ENCODE measurements at regions not wholly inside any gene's neighbourhood (a gene's known extent, or its start where the extent isn't known, plus 50 kb on each side); places are given as distances from the start of the nearest gene placed in this dataset.
"Not testable (repeated sequence)": the region's sequence is repeated elsewhere in the genome, so short reads cannot be mapped to it uniquely, and the experiment has no call there.

GRCh38 chr9:94387338-94388010, 59.0 kb upstream of the NUTM2F start:
- not testable (repeated sequence) for DNase-seq (ENCODE audit: low read depth); H3K4me3 ChIP-seq (ENCODE audit: low read length)

DNA sequence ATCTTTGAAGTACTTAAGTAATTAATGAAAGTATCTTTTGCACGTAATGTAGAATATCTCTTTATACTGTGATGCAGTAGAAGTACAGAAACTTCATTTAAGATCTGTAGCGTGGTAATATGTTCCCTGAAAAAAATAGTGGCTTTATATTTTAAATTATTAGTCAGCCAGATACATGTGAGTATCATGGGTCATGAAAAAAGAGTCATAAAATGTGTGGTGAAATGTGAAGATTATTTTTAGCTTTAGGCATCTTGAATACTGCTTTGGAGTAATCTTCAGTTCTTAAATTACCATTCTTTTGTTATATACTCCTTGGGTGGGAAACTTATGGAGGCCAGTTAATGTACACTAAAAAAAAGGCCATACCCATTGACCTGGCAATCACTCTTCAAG, 59.6 kb upstream of the NUTM2F start:
- not testable (repeated sequence) for DNase-seq (ENCODE audit: low read depth); H3K4me3 ChIP-seq (ENCODE audit: low read length)

GRCh38 chr9:94390425-94391098, 62.1 kb upstream of the NUTM2F start:
- H3K4me3 ChIP-seq (ENCODE audit: low read length); DNase-seq (ENCODE audit: low read depth): not testable (repeated sequence)

DNA sequence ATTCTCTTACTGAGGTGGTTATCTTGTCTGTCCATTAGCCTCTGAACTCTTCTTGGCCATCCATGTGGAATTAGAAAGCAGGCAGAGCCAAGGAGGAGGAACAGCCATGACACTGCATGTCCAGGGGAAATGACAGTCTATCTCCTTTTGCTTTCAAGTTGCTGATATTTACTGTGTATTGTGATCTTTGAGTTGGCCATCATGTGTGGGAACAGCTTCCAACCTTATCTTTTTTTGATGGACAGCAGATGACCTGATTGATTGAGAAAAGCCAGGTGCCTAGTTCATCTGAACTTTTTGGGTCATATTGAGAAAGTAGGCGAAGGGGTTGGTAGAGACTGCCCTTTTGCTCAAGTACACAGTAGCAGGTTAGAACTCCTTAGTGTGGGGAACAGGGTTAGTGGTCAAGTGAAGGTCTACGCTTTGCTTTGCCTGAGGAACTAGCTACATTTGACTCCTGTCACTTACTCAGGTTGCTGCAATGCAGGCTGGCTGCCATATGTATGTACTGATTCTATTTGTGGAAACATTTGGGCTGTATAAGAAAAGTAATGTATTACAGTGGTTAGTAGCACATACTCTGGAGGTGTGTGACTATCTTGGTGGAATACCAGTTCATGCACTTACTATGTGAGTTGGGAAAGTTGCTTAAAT, 64.7 kb upstream of the NUTM2F start:
- H3K4me3 ChIP-seq (ENCODE audit: low read length); DNase-seq (ENCODE audit: low read depth): not testable (repeated sequence)

DNA sequence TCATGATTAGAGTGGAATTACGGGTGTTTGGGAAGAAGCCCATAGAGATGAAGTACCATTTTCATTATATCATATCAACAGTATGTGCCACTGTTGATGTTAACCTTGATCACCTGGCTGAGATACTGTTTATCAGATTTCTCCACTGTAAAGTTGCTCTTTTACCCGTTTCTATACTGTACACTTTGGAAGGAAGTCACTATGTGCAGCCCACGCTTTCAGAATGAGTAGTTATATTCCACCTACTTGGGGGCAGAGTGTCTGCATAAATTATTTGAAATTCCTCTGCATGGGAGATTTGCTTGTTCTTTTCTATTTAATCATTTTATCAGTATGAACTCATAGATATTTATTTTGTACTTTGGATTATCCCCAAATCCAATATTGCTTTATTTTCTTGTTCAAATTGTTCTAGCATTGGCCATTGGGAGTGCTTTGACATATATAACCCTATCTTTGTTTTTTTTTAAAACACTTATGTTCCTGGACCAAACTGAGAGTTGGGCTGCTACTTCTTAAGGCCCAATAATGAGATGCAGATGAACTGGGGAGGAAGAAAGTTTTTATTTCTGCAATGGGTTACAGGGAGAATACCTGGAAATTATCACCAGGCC, 69.4 kb upstream of the NUTM2F start:
- H3K4me3 ChIP-seq (ENCODE audit: low read length); DNase-seq (ENCODE audit: low read depth): not testable (repeated sequence)

- not testable (repeated sequence) for DNase-seq (ENCODE audit: low read depth); H3K4me3 ChIP-seq (ENCODE audit: low read length)
Measured at GRCh38 chr9:94400461-94400860, 72.0 kb upstream of the NUTM2F start.

- H3K4me3 ChIP-seq (ENCODE audit: low read length); DNase-seq (ENCODE audit: low read depth): not testable (repeated sequence)
Measured at GRCh38 chr9:94402795-94403194, 74.4 kb upstream of the NUTM2F start.

GRCh38 chr9:94403571-94403970, 75.1 kb upstream of the NUTM2F start:
- not testable (repeated sequence) for H3K4me3 ChIP-seq (ENCODE audit: low read length); DNase-seq (ENCODE audit: low read depth)

- H3K4me3 ChIP-seq (ENCODE audit: low read length); DNase-seq (ENCODE audit: low read depth): not testable (repeated sequence)
Measured at GRCh38 chr9:94413665-94414064, 85.2 kb upstream of the NUTM2F start.

GRCh38 chr9:94415111-94415510, 86.7 kb upstream of the NUTM2F start:
- H3K4me3 ChIP-seq (ENCODE audit: low read length); DNase-seq (ENCODE audit: low read depth): not testable (repeated sequence)

DNA sequence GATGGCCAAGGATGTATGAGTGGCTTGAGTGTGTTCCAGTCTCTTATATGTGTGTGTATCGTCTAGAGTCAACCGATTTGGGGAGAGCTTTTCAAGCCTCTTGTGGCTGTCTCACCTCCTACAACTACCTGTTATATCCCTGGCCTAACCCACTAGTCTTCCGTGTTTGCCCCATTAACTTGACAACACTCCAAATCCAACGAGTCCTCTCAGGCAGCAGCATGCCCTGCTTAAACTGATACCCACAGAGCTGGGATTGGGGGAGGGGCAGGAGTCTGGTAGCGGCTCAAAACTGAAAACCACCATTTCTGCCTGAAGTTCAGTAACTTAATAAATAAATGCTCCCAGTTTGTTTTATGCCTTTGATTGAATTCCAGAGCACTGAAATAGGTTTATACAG, 91.7 kb upstream of the NUTM2F start:
- not testable (repeated sequence) for DNase-seq (ENCODE audit: low read depth); H3K4me3 ChIP-seq (ENCODE audit: low read length)

GRCh38 chr9:94421951-94422350, 93.5 kb upstream of the NUTM2F start:
- not testable (repeated sequence) for DNase-seq (ENCODE audit: low read depth)

GRCh38 chr9:94425312-94425711, 96.9 kb upstream of the NUTM2F start:
- not testable (repeated sequence) for H3K4me3 ChIP-seq (ENCODE audit: low read length); DNase-seq (ENCODE audit: low read depth)

More at GRCh38 chr9:94421951-94422350, 93.5 kb upstream of the NUTM2F start:
- H3K4me3 ChIP-seq (ENCODE audit: low read length) = not testable (repeated sequence)

GRCh38 chr9:94437128-94437527, 108.7 kb upstream of the NUTM2F start:
- not testable (repeated sequence) for DNase-seq (ENCODE audit: low read depth)

GRCh38 chr9:94438336-94438735, 109.9 kb upstream of the NUTM2F start:
- H3K4me3 ChIP-seq (ENCODE audit: low read length); DNase-seq (ENCODE audit: low read depth): not testable (repeated sequence)

More at GRCh38 chr9:94437128-94437527, 108.7 kb upstream of the NUTM2F start:
- not testable (repeated sequence) for H3K4me3 ChIP-seq (ENCODE audit: low read length)

GRCh38 chr9:94441146-94441545, 112.7 kb upstream of the NUTM2F start:
- DNase-seq (ENCODE audit: low read depth); H3K4me3 ChIP-seq (ENCODE audit: low read length): not testable (repeated sequence)

Measured in AG10803 (cell line).